Thoracic aorta (tissue), 2 donors: ENCODE measurements at regions not wholly inside any gene's neighbourhood (a gene's known extent, or its start where the extent isn't known, plus 50 kb on each side); places are given as distances from the start of the nearest gene placed in this dataset.

Source experiments
- ATAC-seq: fragments of 150-250 bp; one replicate; pipeline ENCODE4 v1.8.0; 2017; ENCODE audit warnings: low read depth; ENCODE audit not compliant: insufficient number of reproducible peaks, low FRiP score
- DNase-seq: peaks from one replicate; pipeline ENCODE4 v3.0.0-alpha.2; 2020; ENCODE audit warnings: low spot score
- H3K27ac ChIP-seq, 2 donors: fragments of 200-600 bp; sonication (generic); 1 replicate in 1 of 2; 2 replicates in 1 of 2; pipeline ENCODE4 v1.5.1; 2016; ENCODE audit warnings: mild to moderate bottlenecking in 2 of 2, moderate library complexity in 2 of 2
- H3K27me3 ChIP-seq: fragments of 200-600 bp; sonication (generic); replicated peaks from 2 replicates; pipeline ENCODE4 v1.6.0; 2016; ENCODE audit warnings: mild to moderate bottlenecking; ENCODE audit not compliant: insufficient read depth
- H3K36me3 ChIP-seq: fragments of 200-600 bp; sonication (generic); one replicate; pipeline ENCODE4 v1.5.1; 2016
- H3K4me1 ChIP-seq, 2 donors: fragments of 200-600 bp; sonication (generic); 1 replicate in 1 of 2; 2 replicates in 1 of 2; pipeline versions ENCODE4 v1.5.1 to v1.6.0; 2016; ENCODE audit warnings: low read depth in 2 of 2, mild to moderate bottlenecking in 1 of 2; ENCODE audit not compliant: control insufficient read depth in 1 of 2
- H3K4me3 ChIP-seq: fragments of 200-600 bp; sonication (generic); 2 replicates; pipeline ENCODE4 v1.5.1; 2016; ENCODE audit warnings: mild to moderate bottlenecking
- H3K9me3 ChIP-seq: fragments of 200-600 bp; sonication (generic); 2 replicates; pipeline ENCODE4 v1.5.1; 2016
- CTCF ChIP-seq: fragments of 200-600 bp; sonication (generic); IDR thresholded peaks from one replicate; pipeline ENCODE4 v1.5.1; 2019; ENCODE audit warnings: antibody characterized with exemption

GRCh38 chr1:21342961-21343838 is 52.9 kb upstream of the ECE1 start:
- no peaks in the 10 kb centered on the region for H3K9me3 ChIP-seq
- no peaks in the 10 kb centered on the region for H3K27me3 ChIP-seq
- no peak for DNase-seq
- no peak for TF ChIP-seq CTCF
- ATAC-seq = no peak
- peaks cover 41 to 61% of the 10 kb centered on the region in 2 donors for H3K4me1 ChIP-seq
- H3K4me3 ChIP-seq = peak overlapping the region; percentile 92
- no peaks in the 10 kb centered on the region for H3K36me3 ChIP-seq
- H3K27ac ChIP-seq = peak overlapping the region; percentile 92 to 98

DNA sequence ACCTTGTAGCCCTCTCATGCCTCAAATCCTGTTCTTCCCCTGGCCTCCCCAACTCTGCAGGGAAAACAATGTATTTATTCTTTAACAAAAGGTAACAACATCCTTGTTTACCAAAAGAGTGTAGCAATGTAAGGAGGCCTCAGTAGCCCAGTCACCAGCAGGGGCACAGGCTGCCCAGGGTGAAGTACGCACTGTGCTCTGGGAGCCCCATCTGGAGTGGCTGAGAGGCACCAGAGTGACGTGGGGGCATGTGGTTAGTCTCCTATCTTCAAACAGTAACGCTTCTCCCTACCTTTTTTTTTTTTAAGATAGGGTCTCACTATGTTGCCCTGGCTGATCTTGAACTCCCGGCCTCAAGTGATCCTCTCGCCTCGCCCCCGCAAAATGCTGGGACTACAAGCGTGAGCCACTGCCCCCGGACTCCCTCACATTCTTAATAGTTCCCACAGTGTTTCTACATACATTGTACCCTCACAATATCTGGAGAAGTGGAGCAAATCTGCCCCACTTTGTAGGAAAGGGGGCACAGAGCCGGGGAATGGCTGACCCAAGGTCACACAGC is 51.3 kb upstream of the ECE1 start:
- Histone ChIP-seq H3K4me3 (peak overlapping the region; percentile 92), H3K4me1 (peaks cover 55 to 77% of the 10 kb centered on the region in 2 donors), H3K27ac (peak overlapping the region; percentile 92 to 98), H3K36me3 (no peaks in the 10 kb centered on the region), H3K27me3 (no peaks in the 10 kb centered on the region), H3K9me3 (no peaks in the 10 kb centered on the region)
- DNase-seq (no peak), ATAC-seq (no peak)
- TF ChIP-seq CTCF = no peak

GRCh38 chr1:21341022-21341421 is 50.8 kb upstream of the ECE1 start:
- Histone ChIP-seq H3K36me3 (no peaks in the 10 kb centered on the region), H3K27me3 (no peaks in the 10 kb centered on the region), H3K4me1 (peaks cover 58 to 78% of the 10 kb centered on the region in 2 donors), H3K27ac (peak overlapping the region; percentile 92 to 98), H3K9me3 (no peaks in the 10 kb centered on the region), H3K4me3 (no peak overlapping the region)
- TF ChIP-seq CTCF = no peak
- ATAC-seq (no peak), DNase-seq (no peak)

DNA sequence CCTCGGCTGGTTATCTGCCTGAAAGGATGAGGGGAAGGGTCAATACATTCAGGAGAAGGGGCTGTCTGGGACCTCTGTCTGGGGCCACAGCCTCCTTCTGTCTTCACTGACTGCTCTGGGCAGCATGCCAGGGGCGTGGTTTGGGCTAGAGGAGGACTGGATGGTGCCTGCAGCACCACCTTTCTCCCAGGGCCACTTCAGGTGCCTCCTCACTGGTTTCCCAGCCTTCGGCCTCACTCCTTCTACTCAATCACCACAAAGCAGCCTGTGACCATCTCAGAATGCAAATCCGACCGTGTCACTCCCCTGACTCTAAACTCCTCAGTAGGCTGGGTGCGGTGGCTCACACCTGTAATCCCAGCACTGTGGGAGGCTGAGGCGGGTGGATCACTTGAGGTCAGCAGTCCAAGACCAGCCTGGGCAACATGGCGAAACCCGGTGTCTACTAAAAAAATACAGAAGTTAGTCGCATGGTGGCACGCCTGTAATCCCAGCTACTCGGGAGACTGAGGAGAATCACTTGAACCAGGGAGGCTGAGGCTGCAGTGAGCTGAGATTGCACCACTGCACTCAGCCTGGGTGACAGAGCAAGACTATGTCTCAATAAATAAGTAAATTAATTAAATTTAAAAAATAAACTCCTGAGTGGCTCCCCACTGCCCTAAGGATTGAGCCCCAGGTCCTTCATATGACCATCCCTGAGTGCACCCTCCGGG is 50.1 kb upstream of the ECE1 start:
- Histone ChIP-seq H3K27ac (peak overlapping the region; percentile 92 to 98), H3K4me3 (no peak overlapping the region), H3K4me1 (peaks cover 64 to 82% of the 10 kb centered on the region in 2 donors), H3K27me3 (no peaks in the 10 kb centered on the region), H3K36me3 (no peaks in the 10 kb centered on the region), H3K9me3 (no peaks in the 10 kb centered on the region)
- ATAC-seq = no peak
- no peak for DNase-seq
- no peak for TF ChIP-seq CTCF
